Liver (tissue), 8 donors: ENCODE measurements at regions not wholly inside any gene's neighbourhood (a gene's known extent, or its start where the extent isn't known, plus 50 kb on each side); places are given as distances from the start of the nearest gene placed in this dataset.

Experiments used
- DNase-seq: peaks from one replicate; pipeline ENCODE4 v3.0.0-alpha.2; 2017; ENCODE audit warnings: low spot score
- H3K27ac ChIP-seq, 2 donors: one replicate each; pipeline ENCODE4 v1.7.0; 2013; ENCODE audit warnings: inconsistent platforms in 2 of 2, low read length in 2 of 2, control low read depth in 1 of 2, low read depth in 1 of 2, mild to moderate bottlenecking in 1 of 2
- H3K27me3 ChIP-seq, 4 donors: one replicate each; pipeline versions ENCODE4 v1.6.1 to v1.7.0; 2013; ENCODE audit warnings: low read length in 3 of 4, inconsistent platforms in 1 of 4, mild to moderate bottlenecking in 1 of 4, moderate library complexity in 1 of 4; ENCODE audit not compliant: control insufficient read depth in 4 of 4, insufficient read depth in 4 of 4
- H3K36me3 ChIP-seq, 4 donors: one replicate each; pipeline versions ENCODE4 v1.6.1 to v1.7.0; 2013; ENCODE audit warnings: low read length in 3 of 4, mild to moderate bottlenecking in 3 of 4, low read depth in 1 of 4, moderate library complexity in 1 of 4; ENCODE audit not compliant: control insufficient read depth in 4 of 4, insufficient read depth in 3 of 4
- H3K4me1 ChIP-seq, 4 donors: one replicate each; pipeline versions ENCODE4 v1.6.1 to v1.7.0; 2013; ENCODE audit warnings: low read length in 3 of 4, mild to moderate bottlenecking in 3 of 4, moderate library complexity in 1 of 4; ENCODE audit not compliant: control insufficient read depth in 4 of 4, insufficient read depth in 4 of 4
- H3K4me3 ChIP-seq, 3 donors: one replicate each; pipeline versions ENCODE4 v1.6.1 to v1.7.0; 2013; ENCODE audit warnings: low read length in 3 of 3, control low read depth in 1 of 3, low read depth in 1 of 3, mild to moderate bottlenecking in 1 of 3
- H3K9ac ChIP-seq, 2 donors: one replicate each; pipeline ENCODE4 v1.7.0; 2013; ENCODE audit warnings: low read length in 2 of 2, mild to moderate bottlenecking in 2 of 2, moderate library complexity in 2 of 2, control low read depth in 1 of 2, low read depth in 1 of 2
- H3K9me3 ChIP-seq, 4 donors: one replicate each; pipeline versions ENCODE4 v1.6.1 to v1.7.0; 2013; ENCODE audit warnings: low read length in 3 of 4; ENCODE audit not compliant: control insufficient read depth in 4 of 4
- ATF3 ChIP-seq: IDR thresholded peaks from 2 replicates; pipeline ENCODE4 v1.6.1; 2016; ENCODE audit warnings: antibody characterized with exemption
- CTCF ChIP-seq: fragments of 150-350 bp; IDR thresholded peaks from 2 replicates; pipeline ENCODE4 v1.5.1; 2017; ENCODE audit warnings: improper control_type of control experiment, low read depth, low read length; ENCODE audit not compliant: missing input control
- EGR1 ChIP-seq, 2 donors: IDR thresholded peaks; 2 replicates each; pipeline ENCODE4 v1.6.1; 2016 to 2018; ENCODE audit warnings: antibody characterized with exemption in 2 of 2, low read depth in 2 of 2
- FOXA2 ChIP-seq: IDR thresholded peaks from 2 replicates; pipeline ENCODE4 v1.6.1; 2016; ENCODE audit warnings: antibody characterized with exemption
- GABPA ChIP-seq, 2 donors: IDR thresholded peaks in 1 of 2; conservative IDR thresholded peaks in 1 of 2; 2 replicates each; pipeline ENCODE4 v1.6.1; 2016; ENCODE audit warnings: antibody characterized with exemption in 2 of 2, mild to moderate bottlenecking in 1 of 2, moderate library complexity in 1 of 2
- HNF4A ChIP-seq, 2 donors: conservative IDR thresholded peaks; 2 replicates each; pipeline ENCODE4 v1.6.1; 2016; ENCODE audit warnings: antibody characterized with exemption in 2 of 2, mild to moderate bottlenecking in 2 of 2
- HNF4G ChIP-seq: IDR thresholded peaks from 2 replicates; pipeline ENCODE4 v1.6.1; 2016; ENCODE audit warnings: antibody characterized with exemption
- JUND ChIP-seq, 2 donors: IDR thresholded peaks; 2 replicates each; pipeline ENCODE4 v1.6.1; 2016; ENCODE audit warnings: antibody characterized with exemption in 2 of 2
- MAX ChIP-seq: IDR thresholded peaks from 2 replicates; pipeline ENCODE4 v1.6.1; 2016; ENCODE audit warnings: antibody characterized with exemption
- NR2F2 ChIP-seq: IDR thresholded peaks from 2 replicates; pipeline ENCODE4 v1.6.1; 2016; ENCODE audit warnings: antibody characterized with exemption
- RAD21 ChIP-seq, 2 donors: IDR thresholded peaks; 2 replicates each; pipeline ENCODE4 v1.6.1; 2016; ENCODE audit warnings: antibody characterized with exemption in 2 of 2, mild to moderate bottlenecking in 2 of 2
- REST ChIP-seq: IDR thresholded peaks from 2 replicates; pipeline ENCODE4 v1.6.1; 2016; ENCODE audit warnings: antibody characterized with exemption, mild to moderate bottlenecking
- RXRA ChIP-seq, 2 donors: IDR thresholded peaks; 2 replicates each; pipeline ENCODE4 v1.6.1; 2017 to 2018; ENCODE audit warnings: antibody characterized with exemption in 2 of 2, mild to moderate bottlenecking in 1 of 2
- SP1 ChIP-seq: IDR thresholded peaks from 2 replicates; pipeline ENCODE4 v1.6.1; 2018; ENCODE audit warnings: antibody characterized with exemption, mild to moderate bottlenecking
- YY1 ChIP-seq: IDR thresholded peaks from 2 replicates; pipeline ENCODE4 v1.6.1; 2016; ENCODE audit warnings: antibody characterized with exemption, mild to moderate bottlenecking
- ZBTB33 ChIP-seq: IDR thresholded peaks from 2 replicates; pipeline ENCODE4 v1.6.1; 2016; ENCODE audit warnings: antibody characterized with exemption
- WGBS: extraction: QIAGEN DNeasy Blood & Tissue Kit; methylation state at CpG from one replicate; pipeline ENCODE4 v1.1.7; 2013; 5-methylcytosine and 5-hydroxymethylcytosine counted together
- donor health status: healthy.
- donor health status: healthy.
- donor health status: healthy.
- donor health status: healthy.
- donor health status: healthy.

GRCh38 chr12:131353376-131353775, 357.5 kb upstream of the SFSWAP start:
- WGBS = 66% methylated on average over 2 of the region's 2 CpGs
- H3K9me3 ChIP-seq = peaks cover 0 to 8% (median 0%) of the 10 kb centered on the region in 4 donors

More at GRCh38 chr12:131353376-131353775, 357.5 kb upstream of the SFSWAP start:
- H3K9ac ChIP-seq = no peak overlapping the region
- no peaks in the 10 kb centered on the region for H3K4me1 ChIP-seq
- H3K36me3 ChIP-seq = no peaks in the 10 kb centered on the region
- DNase-seq = no peak
- peaks cover 0 to 7% (median under 1%) of the 10 kb centered on the region in 4 donors for H3K27me3 ChIP-seq
- H3K4me3 ChIP-seq = no peak overlapping the region
- no peak for TF ChIP-seq CTCF
- TF ChIP-seq ZBTB33 = no peak
- no peak for TF ChIP-seq NR2F2
- no peak for TF ChIP-seq SP1
- TF ChIP-seq EGR1 (IDR thresholded peaks at IDR 0.05; ENCODE audit: low read depth in 2 of 2) = no peak
- TF ChIP-seq GABPA (IDR thresholded peaks at IDR 0.05 in 1 of 2, conservative IDR thresholded peaks at IDR 0.05 in 1 of 2) = no peak
- no peak for TF ChIP-seq REST
- no peak for TF ChIP-seq RXRA (IDR thresholded peaks at IDR 0.05)
- TF ChIP-seq ATF3 = no peak
- no peak for TF ChIP-seq FOXA2
- no peak for TF ChIP-seq YY1
- TF ChIP-seq HNF4G = no peak
- no peak for TF ChIP-seq MAX
- no peak for TF ChIP-seq HNF4A (conservative IDR thresholded peaks at IDR 0.05)
- TF ChIP-seq JUND (IDR thresholded peaks at IDR 0.05) = no peak
- no peak for TF ChIP-seq RAD21 (IDR thresholded peaks at IDR 0.05)
- no peak overlapping the region for H3K27ac ChIP-seq
